T47D (cell line): ENCODE measurements at regions not wholly inside any gene's neighbourhood (a gene's known extent, or its start where the extent isn't known, plus 50 kb on each side); places are given as distances from the start of the nearest gene placed in this dataset.

Experiments used
- DNase-seq, 2 experiments: peaks; one replicate each; pipeline versions ENCODE4 v3.0.0 to v3.0.0-alpha.2; 2011 to 2012; ENCODE audit warnings: low read depth in 1 of 2, low spot score in 1 of 2
- JUND ChIP-seq: IDR thresholded peaks from 2 replicates; pipeline ENCODE4 v1.6.1; 2012; ENCODE audit warnings: low read depth
- in situ Hi-C: cut with HindIII; loops from 2 replicates; pipeline ENCODE4 v1.10.0; 2016; ENCODE audit warnings: low sequenced_read_pairs, low pct_unique_long_range_greater_than_20kb

- in situ Hi-C loops: no loop called here
- no peak for DNase-seq
- no peak for TF ChIP-seq JUND
Measured at GRCh38 chr6:77074037-77074713, 389.1 kb downstream of the HTR1B start.

- DNase-seq: no peak
- TF ChIP-seq JUND: no peak
- in situ Hi-C loops: no loop called here
Measured at GRCh38 chr6:77073410-77073760, 389.9 kb downstream of the HTR1B start.

- TF ChIP-seq JUND: no peak
Measured at GRCh38 chr6:77072694-77073409, 390.4 kb downstream of the HTR1B start.

GRCh38 chr6:77063494-77063893 lies 399.8 kb downstream of the HTR1B start:
- TF ChIP-seq JUND: no peak
- no peak for DNase-seq
- in situ Hi-C loops: no loop called here

More at GRCh38 chr6:77072694-77073409, 390.4 kb downstream of the HTR1B start:
- in situ Hi-C loops: no loop called here
- no peak for DNase-seq

- in situ Hi-C loops: no loop called here
- TF ChIP-seq JUND: no peak
- no peak for DNase-seq
Measured at GRCh38 chr6:77055711-77056110, 407.6 kb downstream of the HTR1B start.

- DNase-seq: no peak
- no peak for TF ChIP-seq JUND
- in situ Hi-C loops: no loop called here
Measured at GRCh38 chr6:77040568-77041195, 422.6 kb downstream of the HTR1B start.

GRCh38 chr6:77038807-77039206 lies 424.5 kb downstream of the HTR1B start:
- in situ Hi-C loops: no loop called here
- DNase-seq: no peak
- TF ChIP-seq JUND: no peak

- in situ Hi-C loops: no loop called here
- no peak for TF ChIP-seq JUND
- DNase-seq: no peak
Measured at GRCh38 chr6:77037439-77037838, 425.9 kb downstream of the HTR1B start.

GRCh38 chr6:77036400-77036799 lies 426.9 kb downstream of the HTR1B start:
- TF ChIP-seq JUND: no peak
- in situ Hi-C loops: no loop called here
- DNase-seq: no peak

- in situ Hi-C loops: no loop called here
- no peak for TF ChIP-seq JUND
- no peak for DNase-seq
Measured at GRCh38 chr6:77034161-77034560, 429.1 kb downstream of the HTR1B start.

GRCh38 chr6:77030929-77031674 lies 432.2 kb downstream of the HTR1B start:
- no peak for TF ChIP-seq JUND
- DNase-seq: no peak
- in situ Hi-C loops: no loop called here

GRCh38 chr6:77026341-77026740 lies 436.9 kb downstream of the HTR1B start:
- no peak for TF ChIP-seq JUND
- in situ Hi-C loops: no loop called here
- DNase-seq: no peak
